T-helper 17 cell (primary cell): ENCODE measurements at regions not wholly inside any gene's neighbourhood (a gene's known extent, or its start where the extent isn't known, plus 50 kb on each side); places are given as distances from the start of the nearest gene placed in this dataset.
"Not testable (repeated sequence)": the region's sequence is repeated elsewhere in the genome, so short reads cannot be mapped to it uniquely, and the experiment has no call there.

Experiments used
- ATAC-seq: fragments of 150-1000 bp; cut with Tn5 transposase; 2 replicates; pipeline ENCODE4 v1.10.0; 2021; ENCODE audit warnings: mild to moderate bottlenecking, moderate library complexity
- DNase-seq, 3 donors: peaks; one replicate each; pipeline versions ENCODE4 v3.0.0 to v3.0.0-alpha.2; 2020 to 2021
- H3K9me3 ChIP-seq: one replicate; pipeline ENCODE4 v1.7.0; 2013; ENCODE audit warnings: low read length, mild to moderate bottlenecking; ENCODE audit not compliant: control insufficient read depth, poor library complexity, severe bottlenecking
- H3K27ac Mint-ChIP-seq: one replicate; pipeline ENCODE4 v1.8.0; 2022; ENCODE audit warnings: mild to moderate bottlenecking, moderate library complexity, mixed read lengths
- H3K27me3 Mint-ChIP-seq: one replicate; pipeline ENCODE4 v1.8.0; 2022; ENCODE audit warnings: mixed read lengths
- H3K36me3 Mint-ChIP-seq: one replicate; pipeline ENCODE4 v1.8.0; 2022; ENCODE audit warnings: low read depth, mixed read lengths
- H3K4me1 Mint-ChIP-seq: one replicate; pipeline ENCODE4 v1.8.0; 2022; ENCODE audit warnings: mild to moderate bottlenecking, mixed read lengths
- H3K4me3 Mint-ChIP-seq: one replicate; pipeline ENCODE4 v1.8.0; 2022; ENCODE audit warnings: mild to moderate bottlenecking, moderate library complexity, mixed read lengths

GRCh38 chr2:189338115-189338514, 103.2 kb upstream of the WDR75 start:
- no peak for DNase-seq
- Mint-ChIP-seq H3K36me3 (no peaks in the 10 kb centered on the region), H3K27me3 (no peaks in the 10 kb centered on the region), H3K4me1 (no peaks in the 10 kb centered on the region), H3K27ac (no peak overlapping the region), H3K4me3 (no peak overlapping the region)
- no peak for ATAC-seq
- peaks cover 4% of the 10 kb centered on the region for H3K9me3 ChIP-seq

GRCh38 chr2:189341077-189341476, 100.2 kb upstream of the WDR75 start:
- no peak for ATAC-seq
- no peak for DNase-seq
- H3K27ac Mint-ChIP-seq = no peak overlapping the region
- H3K36me3 Mint-ChIP-seq = no peaks in the 10 kb centered on the region
- H3K4me3 Mint-ChIP-seq = no peak overlapping the region
- H3K9me3 ChIP-seq = peaks cover 4% of the 10 kb centered on the region
- no peaks in the 10 kb centered on the region for H3K4me1 Mint-ChIP-seq
- H3K27me3 Mint-ChIP-seq = no peaks in the 10 kb centered on the region

GRCh38 chr2:189344043-189344442, 97.2 kb upstream of the WDR75 start:
- H3K4me3 Mint-ChIP-seq = no peak overlapping the region
- DNase-seq (no peak), ATAC-seq (no peak)
- H3K27me3 Mint-ChIP-seq = no peaks in the 10 kb centered on the region
- no peaks in the 10 kb centered on the region for H3K36me3 Mint-ChIP-seq
- peaks cover 4% of the 10 kb centered on the region for H3K9me3 ChIP-seq
- peaks cover 5% of the 10 kb centered on the region for H3K4me1 Mint-ChIP-seq
- no peak overlapping the region for H3K27ac Mint-ChIP-seq

GRCh38 chr2:189347540-189347939, 93.7 kb upstream of the WDR75 start:
- H3K4me3 Mint-ChIP-seq = no peak overlapping the region
- peak; percentile 60 for ATAC-seq
- no peaks in the 10 kb centered on the region for H3K9me3 ChIP-seq
- H3K36me3 Mint-ChIP-seq = no peaks in the 10 kb centered on the region
- H3K4me1 Mint-ChIP-seq = peaks cover 5% of the 10 kb centered on the region
- no peak for DNase-seq
- H3K27ac Mint-ChIP-seq = no peak overlapping the region
- H3K27me3 Mint-ChIP-seq = no peaks in the 10 kb centered on the region

GRCh38 chr2:189348369-189348768, 92.9 kb upstream of the WDR75 start:
- no peaks in the 10 kb centered on the region for H3K9me3 ChIP-seq
- H3K4me3 Mint-ChIP-seq = no peak overlapping the region
- H3K27me3 Mint-ChIP-seq = no peaks in the 10 kb centered on the region
- ATAC-seq (no peak), DNase-seq (no peak)
- no peaks in the 10 kb centered on the region for H3K36me3 Mint-ChIP-seq
- no peak overlapping the region for H3K27ac Mint-ChIP-seq
- peaks cover 5% of the 10 kb centered on the region for H3K4me1 Mint-ChIP-seq

- no peak for ATAC-seq
- no peak overlapping the region for H3K4me3 Mint-ChIP-seq
- H3K27ac Mint-ChIP-seq = no peak overlapping the region
These were observed 90.6 kb upstream of the WDR75 start for GRCh38 chr2:189350540-189351209.

GRCh38 chr2:189351933-189352332, 89.3 kb upstream of the WDR75 start:
- H3K9me3 ChIP-seq, H3K27ac Mint-ChIP-seq, DNase-seq, H3K4me1 Mint-ChIP-seq, H3K4me3 Mint-ChIP-seq, H3K36me3 Mint-ChIP-seq, H3K27me3 Mint-ChIP-seq, ATAC-seq: not testable (repeated sequence)

More at GRCh38 chr2:189350540-189351209, 90.6 kb upstream of the WDR75 start:
- no peaks in the 10 kb centered on the region for H3K9me3 ChIP-seq
- DNase-seq = no peak
- Mint-ChIP-seq H3K4me1 (peaks cover 7% of the 10 kb centered on the region), H3K36me3 (no peaks in the 10 kb centered on the region), H3K27me3 (no peaks in the 10 kb centered on the region)

GRCh38 chr2:189357375-189357774, 83.9 kb upstream of the WDR75 start:
- not testable (repeated sequence) for H3K27me3 Mint-ChIP-seq, H3K27ac Mint-ChIP-seq, ATAC-seq

GRCh38 chr2:189360861-189361260, 80.4 kb upstream of the WDR75 start:
- H3K27ac Mint-ChIP-seq = no peak overlapping the region
- H3K9me3 ChIP-seq = no peaks in the 10 kb centered on the region
- H3K4me1 Mint-ChIP-seq = no peaks in the 10 kb centered on the region
- no peaks in the 10 kb centered on the region for H3K36me3 Mint-ChIP-seq
- ATAC-seq (no peak), DNase-seq (no peak)
- no peaks in the 10 kb centered on the region for H3K27me3 Mint-ChIP-seq
- H3K4me3 Mint-ChIP-seq = no peak overlapping the region

More at GRCh38 chr2:189357375-189357774, 83.9 kb upstream of the WDR75 start:
- not testable (repeated sequence) for H3K4me3 Mint-ChIP-seq, H3K9me3 ChIP-seq, DNase-seq, H3K36me3 Mint-ChIP-seq, H3K4me1 Mint-ChIP-seq

- no peaks in the 10 kb centered on the region for H3K27me3 Mint-ChIP-seq
- H3K36me3 Mint-ChIP-seq = no peaks in the 10 kb centered on the region
- H3K4me1 Mint-ChIP-seq = no peaks in the 10 kb centered on the region
- DNase-seq (no peak), ATAC-seq (no peak)
- H3K9me3 ChIP-seq = no peaks in the 10 kb centered on the region
- no peak overlapping the region for H3K27ac Mint-ChIP-seq
- no peak overlapping the region for H3K4me3 Mint-ChIP-seq
These were observed 79.0 kb upstream of the WDR75 start for GRCh38 chr2:189362283-189362682.

- Mint-ChIP-seq H3K4me3 (no peak overlapping the region), H3K27ac (no peak overlapping the region), H3K27me3 (no peaks in the 10 kb centered on the region), H3K4me1 (no peaks in the 10 kb centered on the region), H3K36me3 (no peaks in the 10 kb centered on the region)
- ATAC-seq (no peak), DNase-seq (no peak)
- H3K9me3 ChIP-seq = no peaks in the 10 kb centered on the region
These were observed 77.7 kb upstream of the WDR75 start for GRCh38 chr2:189363559-189363958.

GRCh38 chr2:189364607-189365006, 76.7 kb upstream of the WDR75 start:
- no peak for ATAC-seq
- DNase-seq = no peak
- no peaks in the 10 kb centered on the region for H3K4me1 Mint-ChIP-seq
- no peak overlapping the region for H3K27ac Mint-ChIP-seq
- H3K9me3 ChIP-seq = no peaks in the 10 kb centered on the region
- H3K36me3 Mint-ChIP-seq = no peaks in the 10 kb centered on the region
- no peak overlapping the region for H3K4me3 Mint-ChIP-seq
- H3K27me3 Mint-ChIP-seq = no peaks in the 10 kb centered on the region

GRCh38 chr2:189366349-189366748, 74.9 kb upstream of the WDR75 start:
- ATAC-seq = no peak
- no peak overlapping the region for H3K4me3 Mint-ChIP-seq
- H3K27ac Mint-ChIP-seq = no peak overlapping the region

GRCh38 chr2:189367343-189367742, 73.9 kb upstream of the WDR75 start:
- H3K27me3 Mint-ChIP-seq = no peaks in the 10 kb centered on the region
- no peak overlapping the region for H3K4me3 Mint-ChIP-seq
- no peak for DNase-seq
- no peaks in the 10 kb centered on the region for H3K36me3 Mint-ChIP-seq
- no peaks in the 10 kb centered on the region for H3K4me1 Mint-ChIP-seq
- no peak overlapping the region for H3K27ac Mint-ChIP-seq
- no peak for ATAC-seq
- no peaks in the 10 kb centered on the region for H3K9me3 ChIP-seq

More at GRCh38 chr2:189366349-189366748, 74.9 kb upstream of the WDR75 start:
- H3K9me3 ChIP-seq = no peaks in the 10 kb centered on the region
- H3K36me3 Mint-ChIP-seq = no peaks in the 10 kb centered on the region
- no peaks in the 10 kb centered on the region for H3K4me1 Mint-ChIP-seq
- DNase-seq = no peak
- no peaks in the 10 kb centered on the region for H3K27me3 Mint-ChIP-seq
